GM12878 (cell line): ENCODE measurements at regions not wholly inside any gene's neighbourhood (a gene's known extent, or its start where the extent isn't known, plus 50 kb on each side); places are given as distances from the start of the nearest gene placed in this dataset.

Source experiments
- ATAC-seq: fragments of 200-7000 bp; cut with Tn5 transposase; 3 replicates; pipeline ENCODE4 v1.9.1; 2020; ENCODE audit warnings: mild to moderate bottlenecking, moderate library complexity
- BruUV-seq: library from RNA; stranded (reverse); fragments of 400-500 nt; replicated peaks from 2 replicates; lab custom pipeline; 2021; lab: Mats Ljungman, UMichigan
- CTCF ChIA-PET: fragments of 300-600 bp; sonication (Branson Sonifier 250); formaldehyde crosslinking; extraction: SDS; loops from one replicate; lab custom pipeline; 2021; ENCODE audit warnings: inconsistent platforms; lab: Yijun Ruan, JAX
- POLR2A ChIA-PET: fragments of 350-600 bp; formaldehyde crosslinking; extraction: SDS; loops from one replicate; lab custom pipeline; 2021; ENCODE audit warnings: inconsistent platforms; lab: Charles Lee
- RAD21 ChIA-PET: fragments of 300-600 bp; sonication (Branson Sonifier 250); formaldehyde crosslinking; loops from one replicate; lab custom pipeline; 2023; ENCODE audit warnings: antibody characterized with exemption; ENCODE audit not compliant: unreplicated experiment; lab: Charles Lee
- SMC1A ChIA-PET: fragments of 300-600 bp; sonication (Branson Sonifier 250); formaldehyde crosslinking; loops from one replicate; lab custom pipeline; 2023; ENCODE audit not compliant: unreplicated experiment, uncharacterized antibody; lab: Charles Lee
- DNase-seq: peaks from one replicate; pipeline ENCODE4 v3.0.0-alpha.2; 2011; ENCODE audit warnings: low read depth, low spot score
- FAIRE-seq: peaks from 3 replicates; lab custom pipeline; 2011; peaks lifted over from hg19 to GRCh38; lab: Jason Lieb, UNC
- H2AFZ ChIP-seq: 2 replicates; pipeline ENCODE4 v1.6.0; 2011; ENCODE audit warnings: low read depth, low read length, control low read depth; ENCODE audit not compliant: control insufficient read depth
- H3K27ac ChIP-seq: 2 replicates; pipeline ENCODE4 v1.5.1; 2011; ENCODE audit warnings: control low read depth; ENCODE audit not compliant: control insufficient read depth, insufficient read depth
- H3K27me3 ChIP-seq, 2 experiments: replicated peaks in 1 of 2; 2 replicates each; pipeline versions ENCODE4 v1.6.0 to v1.6.1; 2011; ENCODE audit warnings: low read length in 1 of 2; ENCODE audit not compliant: control insufficient read depth in 2 of 2, insufficient read depth in 2 of 2
- H3K36me3 ChIP-seq, 2 experiments: 2 replicates each; pipeline ENCODE4 v1.5.1; 2011; ENCODE audit warnings: low read length in 1 of 2; ENCODE audit not compliant: control insufficient read depth in 2 of 2, insufficient read depth in 2 of 2
- H3K4me1 ChIP-seq: 2 replicates; pipeline ENCODE4 v1.6.1; 2011; ENCODE audit warnings: mild to moderate bottlenecking, low read length, moderate library complexity, mixed read lengths; ENCODE audit not compliant: control insufficient read depth, insufficient read depth
- H3K4me2 ChIP-seq: 2 replicates; pipeline ENCODE4 v1.6.0; 2011; ENCODE audit warnings: control low read depth; ENCODE audit not compliant: control insufficient read depth, insufficient read depth
- H3K4me3 ChIP-seq: fragments of 200-600 bp; sonication (generic); 2 replicates; pipeline ENCODE4 v1.5.1; 2016
- H3K79me2 ChIP-seq: 2 replicates; pipeline ENCODE4 v1.6.0; 2011; ENCODE audit warnings: low read length; ENCODE audit not compliant: control insufficient read depth, insufficient read depth
- H3K9ac ChIP-seq: 2 replicates; pipeline ENCODE4 v1.8.0; 2011; ENCODE audit warnings: low read length, control low read depth, mixed read lengths; ENCODE audit not compliant: control insufficient read depth, insufficient read depth
- H3K9me3 ChIP-seq: replicated peaks from 3 replicates; pipeline ENCODE4 v1.5.1; 2011; ENCODE audit warnings: mild to moderate bottlenecking, low read length; ENCODE audit not compliant: control insufficient read depth, insufficient read depth
- H4K20me1 ChIP-seq: 2 replicates; pipeline ENCODE4 v1.6.0; 2011; ENCODE audit not compliant: control insufficient read depth, insufficient read depth
- ATF7 ChIP-seq: fragments of 450-650 bp; IDR thresholded peaks from 2 replicates; pipeline ENCODE4 v1.6.1; 2016; ENCODE audit warnings: low read depth, mild to moderate bottlenecking
- CHD2 ChIP-seq: IDR thresholded peaks from 2 replicates; pipeline ENCODE4 v1.6.1; 2011; ENCODE audit warnings: low read depth, low read length, improper control_type of control experiment, borderline replicate concordance
- CTCF ChIP-seq, 3 experiments: IDR thresholded peaks in 2 of 3; conservative IDR thresholded peaks in 1 of 3; 2 replicates each; pipeline ENCODE4 v1.5.1; 2011; ENCODE audit warnings: low read depth in 3 of 3, low read length in 3 of 3, mild to moderate bottlenecking in 3 of 3, control low read depth in 2 of 3, moderate library complexity in 2 of 3, inconsistent platforms in 1 of 3, mixed read lengths in 1 of 3; ENCODE audit not compliant: control insufficient read depth in 2 of 3, insufficient read depth in 1 of 3; ENCODE audit errors: extremely low read depth in 1 of 3
- HSF1 ChIP-seq: fragments of 150-350 bp; IDR thresholded peaks from 2 replicates; pipeline ENCODE4 v1.6.1; 2014; ENCODE audit warnings: mild to moderate bottlenecking, low read depth, low read length
- JUNB ChIP-seq: IDR thresholded peaks from 2 replicates; pipeline ENCODE4 v1.6.1; 2016; ENCODE audit warnings: antibody characterized with exemption, mild to moderate bottlenecking
- JUND ChIP-seq: IDR thresholded peaks from 2 replicates; pipeline ENCODE4 v1.6.1; 2012; ENCODE audit warnings: low read depth, mild to moderate bottlenecking, low read length, improper control_type of control experiment, moderate library complexity
- KAT2A ChIP-seq: conservative IDR thresholded peaks from 2 replicates; pipeline ENCODE4 v1.6.1; 2011; ENCODE audit warnings: low read depth, low read length; ENCODE audit not compliant: control insufficient read depth
- MAX ChIP-seq: IDR thresholded peaks from 2 replicates; pipeline ENCODE4 v1.6.1; 2012; ENCODE audit warnings: low read depth, low read length, improper control_type of control experiment
- MLLT1 ChIP-seq: fragments of 450-650 bp; IDR thresholded peaks from 2 replicates; pipeline ENCODE4 v1.6.1; 2016; ENCODE audit warnings: mild to moderate bottlenecking
- POLR2A ChIP-seq: IDR thresholded peaks from 2 replicates; pipeline ENCODE4 v1.6.1; 2011; ENCODE audit warnings: low read depth, mild to moderate bottlenecking, low read length
- STAT3 ChIP-seq: IDR thresholded peaks from 2 replicates; pipeline ENCODE4 v1.6.1; 2011; ENCODE audit warnings: low read depth, low read length, improper control_type of control experiment
- YBX1 ChIP-seq: fragments of 450-650 bp; IDR thresholded peaks from 2 replicates; pipeline ENCODE4 v1.6.1; 2016; ENCODE audit warnings: antibody characterized with exemption
- ZBED1 ChIP-seq: IDR thresholded peaks from 2 replicates; pipeline ENCODE4 v1.6.1; 2016; ENCODE audit warnings: borderline replicate concordance
- ZNF274 ChIP-seq: IDR thresholded peaks from one replicate; pipeline ENCODE4 v1.8.0; 2011; ENCODE audit not compliant: insufficient read length, insufficient read depth
- ZNF687 ChIP-seq: fragments of 450-650 bp; IDR thresholded peaks from 2 replicates; pipeline ENCODE4 v1.6.1; 2017; ENCODE audit warnings: mild to moderate bottlenecking, moderate library complexity
- WGBS: methylation state at CpG from one replicate; pipeline ENCODE4 v1.1.6; 2016; ENCODE audit warnings: low lambda C conversion rate; ENCODE audit not compliant: insufficient replicate concordance, insufficient coverage; ENCODE audit errors: missing lambda C conversion rate; 5-methylcytosine and 5-hydroxymethylcytosine counted together
- in situ Hi-C: fragments of 300-500 bp; cut with MboI; formaldehyde crosslinking; loops from 9 replicates; pipeline ENCODE4 v1.14.3; 2018; ENCODE audit warnings: mixed read lengths
- intact Hi-C: fragments of 100-400 bp; cut with micrococcal nuclease; formaldehyde crosslinking; loops from one replicate; pipeline ENCODE4 v1.14.2; 2022; ENCODE audit not compliant: unreplicated experiment

- ATAC-seq = peak; percentile 45; the same call in 2 of the 3 replicates
- no TSS peak for BruUV-seq
- in situ Hi-C loops = no loop called here
- TF ChIP-seq HSF1 (no peak), ZNF274 (no peak), ATF7 (no peak), MAX (no peak), JUND (no peak), ZNF687 (no peak), CHD2 (no peak), KAT2A (no peak), MLLT1 (no peak), JUNB (no peak), ZBED1 (no peak), CTCF (IDR thresholded peaks at IDR 0.05 in 2 of 3, conservative IDR thresholded peaks at IDR 0.05 in 1 of 3; ENCODE audit: control insufficient read depth in 2 of 3, extremely low read depth in 1 of 3, insufficient read depth in 1 of 3, low read depth in 3 of 3, low read length in 3 of 3) (no peak), STAT3 (no peak), YBX1 (no peak), POLR2A (no peak)
Measured at GRCh38 chr14:49483268-49483667, 102.9 kb downstream of the RPS29 start.

More at GRCh38 chr14:49483268-49483667, 102.9 kb downstream of the RPS29 start:
- 0% methylated on average over 1 of the region's 1 CpG for WGBS
- FAIRE-seq = no peak
- Histone ChIP-seq H3K4me3 (no peak overlapping the region), H3K4me2 (peak overlapping the region; percentile 64; the same call in 1 of the 2 replicates), H3K27ac (no peak overlapping the region), H2AFZ (peak overlapping the region; percentile 34; the same call in 1 of the 2 replicates), H3K27me3 (no peaks in the 10 kb centered on the region), H3K79me2 (no peaks in the 10 kb centered on the region), H3K36me3 (no peaks in the 10 kb centered on the region), H3K9me3 (no peaks in the 10 kb centered on the region), H4K20me1 (no peaks in the 10 kb centered on the region), H3K9ac (no peak overlapping the region), H3K4me1 (peaks cover 11% of the 10 kb centered on the region; the same call in 1 of the 2 replicates)
- ChIA-PET POLR2A (no interaction called here), CTCF (interaction anchor here (2.6 kb wide), 1 partner anchor 14 kb away, joined by 12 read pairs; no protein-coding TSS in a partner anchor), SMC1A (interaction anchor here (3.0 kb wide), 1 partner anchor 23 kb away, joined by 10 read pairs; no protein-coding TSS in a partner anchor), RAD21 (interaction anchor here (2.2 kb wide), 1 partner anchor 14 kb away, joined by 5 read pairs; no protein-coding TSS in a partner anchor)
- intact Hi-C loops = no loop called here
- DNase-seq = peak; percentile 13
